SK-N-SH treated with all-trans-retinoic acid at 6 μM for 48 hours (cell line): ENCODE measurements at regions not wholly inside any gene's neighbourhood (a gene's known extent, or its start where the extent isn't known, plus 50 kb on each side); places are given as distances from the start of the nearest gene placed in this dataset.

ENCODE experiments used
- ATAC-seq: fragments of 200-7000 bp; cut with Tn5 transposase; 3 replicates; pipeline ENCODE4 v1.9.1; 2020; ENCODE audit warnings: mild to moderate bottlenecking, moderate library complexity
- CSDC2 ChIP-seq: fragments of 250-450 bp; sonication (Bioruptor Pico); IDR thresholded peaks from 2 replicates; pipeline ENCODE4 v1.5.0; 2020; ENCODE audit warnings: mild to moderate bottlenecking, moderate library complexity
- CSRNP3 ChIP-seq: fragments of 250-450 bp; sonication (Bioruptor Pico); IDR thresholded peaks from 2 replicates; pipeline ENCODE4 v1.5.1; 2021; ENCODE audit warnings: mild to moderate bottlenecking, moderate library complexity
- ESRRG ChIP-seq: fragments of 250-450 bp; sonication (Bioruptor Pico); IDR thresholded peaks from 2 replicates; pipeline ENCODE4 v1.6.1; 2021; ENCODE audit warnings: mild to moderate bottlenecking
- GLIS3 ChIP-seq: fragments of 250-450 bp; sonication (Bioruptor Pico); IDR thresholded peaks from 2 replicates; pipeline ENCODE4 v1.5.0; 2020; ENCODE audit warnings: mild to moderate bottlenecking, moderate library complexity
- ISL1 ChIP-seq: fragments of 250-450 bp; sonication (Bioruptor Pico); IDR thresholded peaks from 2 replicates; pipeline ENCODE4 v2.1.2; 2022; ENCODE audit warnings: mild to moderate bottlenecking, moderate library complexity
- OSR1 ChIP-seq: fragments of 250-450 bp; sonication (Bioruptor Pico); IDR thresholded peaks from 2 replicates; pipeline ENCODE4 v1.8.0; 2022; ENCODE audit warnings: moderate library complexity, mild to moderate bottlenecking, inconsistent platforms
- PATZ1 ChIP-seq: fragments of 250-450 bp; sonication (Bioruptor Pico); IDR thresholded peaks from 2 replicates; pipeline ENCODE4 v1.8.0; 2020; ENCODE audit warnings: mild to moderate bottlenecking, moderate library complexity, borderline replicate concordance
- POU6F1 ChIP-seq: fragments of 250-450 bp; sonication (Bioruptor Pico); IDR thresholded peaks from 2 replicates; pipeline ENCODE4 v1.8.0; 2021; ENCODE audit warnings: low read depth, mild to moderate bottlenecking, moderate library complexity, borderline replicate concordance
- PPARA ChIP-seq: fragments of 250-450 bp; sonication (Bioruptor Pico); IDR thresholded peaks from 2 replicates; pipeline ENCODE4 v1.5.0; 2020; ENCODE audit warnings: mild to moderate bottlenecking, borderline replicate concordance
- RARB ChIP-seq: fragments of 250-450 bp; sonication (Bioruptor Pico); IDR thresholded peaks from 2 replicates; pipeline ENCODE4 v1.8.0; 2021; ENCODE audit warnings: mild to moderate bottlenecking, moderate library complexity
- SNAI2 ChIP-seq: fragments of 250-450 bp; sonication (Bioruptor Pico); IDR thresholded peaks from 2 replicates; pipeline ENCODE4 v1.5.0; 2020; ENCODE audit warnings: mild to moderate bottlenecking, moderate library complexity
- TCF4 ChIP-seq: fragments of 250-450 bp; sonication (Bioruptor Pico); IDR thresholded peaks from 2 replicates; pipeline ENCODE4 v1.8.0; 2021; ENCODE audit warnings: mild to moderate bottlenecking, moderate library complexity, borderline replicate concordance
- ZC3H10 ChIP-seq: fragments of 250-450 bp; sonication (Bioruptor Pico); IDR thresholded peaks from 2 replicates; pipeline ENCODE4 v1.5.1; 2021; ENCODE audit warnings: mild to moderate bottlenecking, moderate library complexity
- ZFP3 ChIP-seq: fragments of 250-450 bp; sonication (Bioruptor Pico); IDR thresholded peaks from 2 replicates; pipeline ENCODE4 v1.5.0; 2020; ENCODE audit warnings: mild to moderate bottlenecking, moderate library complexity
- ZFP30 ChIP-seq: fragments of 450-650 bp; formaldehyde crosslinking; IDR thresholded peaks from 2 replicates; pipeline ENCODE4 v1.5.0; 2022; ENCODE audit warnings: mild to moderate bottlenecking, moderate library complexity
- ZNF565 ChIP-seq: fragments of 450-650 bp; formaldehyde crosslinking; conservative IDR thresholded peaks from 2 replicates; pipeline ENCODE4 v1.5.0; 2020; ENCODE audit warnings: low read depth, mild to moderate bottlenecking, moderate library complexity
- ZNF70 ChIP-seq: fragments of 450-650 bp; formaldehyde crosslinking; IDR thresholded peaks from 2 replicates; pipeline ENCODE4 v1.5.0; 2020; ENCODE audit warnings: mild to moderate bottlenecking, moderate library complexity
- ZNF8 ChIP-seq: fragments of 450-650 bp; formaldehyde crosslinking; IDR thresholded peaks from 2 replicates; pipeline ENCODE4 v1.5.0; 2020; ENCODE audit warnings: mild to moderate bottlenecking, moderate library complexity
- TF ChIP-seq, protein P1 (sequence below): fragments of 250-450 bp; sonication (Bioruptor Pico); IDR thresholded peaks from 2 replicates; pipeline ENCODE4 v1.5.1; 2020; ENCODE audit warnings: low read depth, mild to moderate bottlenecking, moderate library complexity
- TF ChIP-seq, protein P2 (sequence below): fragments of 250-450 bp; sonication (Bioruptor Pico); IDR thresholded peaks from 2 replicates; pipeline ENCODE4 v1.5.0; 2020; ENCODE audit warnings: mild to moderate bottlenecking, moderate library complexity

DNA sequence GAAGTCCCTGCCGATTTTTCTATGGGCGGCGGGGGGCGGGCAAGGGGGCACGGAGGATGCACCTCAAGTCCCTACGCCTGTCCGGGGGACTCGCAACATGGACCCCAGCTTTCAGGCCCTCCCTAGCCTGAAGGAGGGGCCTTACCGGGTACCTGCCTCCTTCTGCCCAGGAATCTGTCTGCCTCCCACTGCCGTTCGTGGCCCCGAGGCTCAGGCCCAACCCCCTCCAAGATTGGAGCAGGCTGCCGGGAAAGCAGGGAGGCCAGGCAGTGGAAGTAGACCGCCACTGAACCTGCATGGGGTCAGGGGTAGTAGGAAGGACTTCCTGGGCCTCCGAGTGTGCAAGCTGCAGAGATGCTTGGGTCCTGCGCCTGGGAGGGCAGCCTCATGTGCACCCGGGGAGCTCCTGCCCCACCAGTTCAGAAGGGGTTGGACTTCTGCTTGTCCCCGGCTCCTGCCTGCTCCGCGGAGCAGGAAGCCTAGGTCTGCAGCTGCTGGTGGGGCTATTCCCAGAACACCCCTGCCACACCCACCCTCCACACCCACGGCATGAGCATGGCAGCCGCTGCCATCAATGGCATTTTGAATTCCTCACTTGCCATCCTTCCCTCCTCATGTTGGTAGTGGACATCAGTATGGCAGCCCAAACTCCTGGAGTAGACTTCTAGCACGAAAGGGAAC, 1312.7 kb upstream of the ACO1 start:
- TF ChIP-seq PATZ1 (CRISPR knock-in tag) (no peak), ZNF70 (CRISPR knock-in tag) (no peak), ZNF565 (CRISPR knock-in tag) (no peak), CSDC2 (CRISPR knock-in tag) (no peak), GLIS3 (CRISPR knock-in tag) (no peak), ZFP3 (CRISPR knock-in tag) (no peak), TCF4 (no peak)
- TF ChIP-seq, all 23 proteins: peak for 0
- ATAC-seq = no peak

DNA sequence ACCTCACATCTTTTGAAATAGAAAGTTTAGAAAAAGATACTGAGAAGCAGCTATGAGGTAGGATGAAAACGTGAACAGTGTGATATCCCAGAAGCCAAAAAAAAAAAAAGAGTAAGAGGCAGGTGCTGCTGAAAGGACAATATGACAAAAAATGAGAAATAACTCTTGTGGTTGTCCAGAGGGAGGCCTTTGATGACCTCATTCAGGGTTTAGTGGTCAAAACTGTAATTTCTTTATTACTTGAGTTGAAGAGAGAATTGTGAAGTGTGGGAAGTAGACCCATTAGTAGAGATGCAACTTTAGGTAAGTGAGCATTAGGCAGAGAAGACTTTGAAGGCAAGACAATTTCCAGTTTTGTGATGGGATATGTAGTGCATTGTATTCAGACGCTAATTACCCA, 1306.3 kb upstream of the ACO1 start:
- no peak for ATAC-seq
- TF ChIP-seq POU6F1 (CRISPR knock-in tag) (no peak), CSDC2 (CRISPR knock-in tag) (no peak), GLIS3 (CRISPR knock-in tag) (no peak), ISL1 (CRISPR knock-in tag) (no peak), ZNF70 (CRISPR knock-in tag) (no peak), OSR1 (CRISPR knock-in tag) (no peak), ZFP30 (CRISPR knock-in tag) (no peak), SNAI2 (CRISPR knock-in tag) (no peak), ZNF8 (CRISPR knock-in tag) (no peak), PPARA (CRISPR knock-in tag) (no peak), ESRRG (no peak), ZC3H10 (CRISPR knock-in tag) (no peak), ZNF565 (CRISPR knock-in tag) (no peak), PATZ1 (CRISPR knock-in tag) (no peak), RARB (CRISPR knock-in tag) (no peak), CSRNP3 (CRISPR knock-in tag) (no peak), TCF4 (no peak)
- TF ChIP-seq, protein P1, sequence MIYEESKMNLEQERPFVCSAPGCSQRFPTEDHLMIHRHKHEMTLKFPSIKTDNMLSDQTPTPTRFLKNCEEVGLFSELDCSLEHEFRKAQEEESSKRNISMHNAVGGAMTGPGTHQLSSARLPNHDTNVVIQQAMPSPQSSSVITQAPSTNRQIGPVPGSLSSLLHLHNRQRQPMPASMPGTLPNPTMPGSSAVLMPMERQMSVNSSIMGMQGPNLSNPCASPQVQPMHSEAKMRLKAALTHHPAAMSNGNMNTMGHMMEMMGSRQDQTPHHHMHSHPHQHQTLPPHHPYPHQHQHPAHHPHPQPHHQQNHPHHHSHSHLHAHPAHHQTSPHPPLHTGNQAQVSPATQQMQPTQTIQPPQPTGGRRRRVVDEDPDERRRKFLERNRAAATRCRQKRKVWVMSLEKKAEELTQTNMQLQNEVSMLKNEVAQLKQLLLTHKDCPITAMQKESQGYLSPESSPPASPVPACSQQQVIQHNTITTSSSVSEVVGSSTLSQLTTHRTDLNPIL (CRISPR knock-in tag) = no peak
- TF ChIP-seq, protein P2, sequence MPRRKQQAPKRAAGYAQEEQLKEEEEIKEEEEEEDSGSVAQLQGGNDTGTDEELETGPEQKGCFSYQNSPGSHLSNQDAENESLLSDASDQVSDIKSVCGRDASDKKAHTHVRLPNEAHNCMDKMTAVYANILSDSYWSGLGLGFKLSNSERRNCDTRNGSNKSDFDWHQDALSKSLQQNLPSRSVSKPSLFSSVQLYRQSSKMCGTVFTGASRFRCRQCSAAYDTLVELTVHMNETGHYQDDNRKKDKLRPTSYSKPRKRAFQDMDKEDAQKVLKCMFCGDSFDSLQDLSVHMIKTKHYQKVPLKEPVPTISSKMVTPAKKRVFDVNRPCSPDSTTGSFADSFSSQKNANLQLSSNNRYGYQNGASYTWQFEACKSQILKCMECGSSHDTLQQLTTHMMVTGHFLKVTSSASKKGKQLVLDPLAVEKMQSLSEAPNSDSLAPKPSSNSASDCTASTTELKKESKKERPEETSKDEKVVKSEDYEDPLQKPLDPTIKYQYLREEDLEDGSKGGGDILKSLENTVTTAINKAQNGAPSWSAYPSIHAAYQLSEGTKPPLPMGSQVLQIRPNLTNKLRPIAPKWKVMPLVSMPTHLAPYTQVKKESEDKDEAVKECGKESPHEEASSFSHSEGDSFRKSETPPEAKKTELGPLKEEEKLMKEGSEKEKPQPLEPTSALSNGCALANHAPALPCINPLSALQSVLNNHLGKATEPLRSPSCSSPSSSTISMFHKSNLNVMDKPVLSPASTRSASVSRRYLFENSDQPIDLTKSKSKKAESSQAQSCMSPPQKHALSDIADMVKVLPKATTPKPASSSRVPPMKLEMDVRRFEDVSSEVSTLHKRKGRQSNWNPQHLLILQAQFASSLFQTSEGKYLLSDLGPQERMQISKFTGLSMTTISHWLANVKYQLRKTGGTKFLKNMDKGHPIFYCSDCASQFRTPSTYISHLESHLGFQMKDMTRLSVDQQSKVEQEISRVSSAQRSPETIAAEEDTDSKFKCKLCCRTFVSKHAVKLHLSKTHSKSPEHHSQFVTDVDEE (CRISPR knock-in tag) = no peak
